Colonic mucosa (tissue), 4 donors: ENCODE measurements at regions not wholly inside any gene's neighbourhood (a gene's known extent, or its start where the extent isn't known, plus 50 kb on each side); places are given as distances from the start of the nearest gene placed in this dataset.
"Not testable (repeated sequence)": the region's sequence is repeated elsewhere in the genome, so short reads cannot be mapped to it uniquely, and the experiment has no call there.

Experiments
- DNase-seq: peaks from one replicate; pipeline ENCODE4 v3.0.0-alpha.2; 2020
- H3K27ac ChIP-seq: fragments of 200-600 bp; one replicate; pipeline ENCODE4 v1.8.0; 2021
- H3K27me3 ChIP-seq: fragments of 200-600 bp; one replicate; pipeline ENCODE4 v1.8.0; 2021
- H3K36me3 ChIP-seq: fragments of 200-600 bp; one replicate; pipeline ENCODE4 v1.8.0; 2021
- H3K4me1 ChIP-seq: fragments of 200-600 bp; one replicate; pipeline ENCODE4 v1.8.0; 2021; ENCODE audit warnings: mild to moderate bottlenecking
- H3K4me3 ChIP-seq: fragments of 200-600 bp; one replicate; pipeline ENCODE4 v1.8.0; 2021
- H3K9ac ChIP-seq, 2 donors: one replicate each; pipeline ENCODE4 v1.7.0; 2013; ENCODE audit warnings: control low read depth in 2 of 2, low read depth in 2 of 2, low read length in 2 of 2
- H3K9me3 ChIP-seq: fragments of 200-600 bp; one replicate; pipeline ENCODE4 v1.8.0; 2021
- CTCF ChIP-seq: fragments of 200-600 bp; IDR thresholded peaks from one replicate; pipeline ENCODE4 v1.8.0; 2022; ENCODE audit warnings: antibody characterized with exemption, mild to moderate bottlenecking
- intact Hi-C: fragments of 100-400 bp; cut with DNase I; formaldehyde crosslinking; loops from one replicate; pipeline ENCODE4 v1.14.1; 2022
- donor health status: healthy.
- donor health status: DM: no; HTN: no; CAD: no.
- donor health status: DM: no; HTN: no; CAD: no.

GRCh38 chr2:53211201-53211774 lies 556.3 kb upstream of the CHAC2 start:
- intact Hi-C loops: no loop called here
- Histone ChIP-seq H3K27ac (no peak overlapping the region), H3K9ac (no peak overlapping the region)

DNA sequence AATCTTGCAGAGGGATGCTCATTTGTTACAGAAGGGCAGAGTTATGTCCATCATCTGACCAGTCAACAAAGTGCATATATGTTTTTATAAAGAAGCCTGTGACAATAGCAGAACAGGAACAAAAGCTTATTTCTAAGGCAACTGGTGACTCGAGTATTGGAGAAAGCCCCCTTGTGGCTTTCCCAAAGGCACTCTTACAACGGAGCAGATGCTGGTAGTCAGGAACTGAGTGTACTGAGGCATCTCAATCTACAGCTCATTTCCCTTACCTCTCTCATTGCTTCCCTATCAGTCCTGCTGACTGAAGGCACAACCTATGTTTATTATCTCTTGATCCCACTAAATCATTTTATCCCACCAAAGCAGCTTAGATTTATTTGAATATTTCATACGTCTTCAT lies 557.1 kb upstream of the CHAC2 start:
- Histone ChIP-seq H3K4me1 (no peaks in the 10 kb centered on the region), H3K36me3 (no peaks in the 10 kb centered on the region), H3K27me3 (no peaks in the 10 kb centered on the region), H3K4me3 (no peak overlapping the region), H3K27ac (no peak overlapping the region), H3K9me3 (no peaks in the 10 kb centered on the region), H3K9ac (no peak overlapping the region)
- intact Hi-C loops: no loop called here
- no peak for DNase-seq
- TF ChIP-seq CTCF: no peak

More at GRCh38 chr2:53211201-53211774, 556.3 kb upstream of the CHAC2 start:
- Histone ChIP-seq H3K27me3 (no peaks in the 10 kb centered on the region), H3K36me3 (no peaks in the 10 kb centered on the region), H3K4me1 (no peaks in the 10 kb centered on the region), H3K9me3 (no peaks in the 10 kb centered on the region), H3K4me3 (no peak overlapping the region)
- TF ChIP-seq CTCF: no peak
- no peak for DNase-seq

DNA sequence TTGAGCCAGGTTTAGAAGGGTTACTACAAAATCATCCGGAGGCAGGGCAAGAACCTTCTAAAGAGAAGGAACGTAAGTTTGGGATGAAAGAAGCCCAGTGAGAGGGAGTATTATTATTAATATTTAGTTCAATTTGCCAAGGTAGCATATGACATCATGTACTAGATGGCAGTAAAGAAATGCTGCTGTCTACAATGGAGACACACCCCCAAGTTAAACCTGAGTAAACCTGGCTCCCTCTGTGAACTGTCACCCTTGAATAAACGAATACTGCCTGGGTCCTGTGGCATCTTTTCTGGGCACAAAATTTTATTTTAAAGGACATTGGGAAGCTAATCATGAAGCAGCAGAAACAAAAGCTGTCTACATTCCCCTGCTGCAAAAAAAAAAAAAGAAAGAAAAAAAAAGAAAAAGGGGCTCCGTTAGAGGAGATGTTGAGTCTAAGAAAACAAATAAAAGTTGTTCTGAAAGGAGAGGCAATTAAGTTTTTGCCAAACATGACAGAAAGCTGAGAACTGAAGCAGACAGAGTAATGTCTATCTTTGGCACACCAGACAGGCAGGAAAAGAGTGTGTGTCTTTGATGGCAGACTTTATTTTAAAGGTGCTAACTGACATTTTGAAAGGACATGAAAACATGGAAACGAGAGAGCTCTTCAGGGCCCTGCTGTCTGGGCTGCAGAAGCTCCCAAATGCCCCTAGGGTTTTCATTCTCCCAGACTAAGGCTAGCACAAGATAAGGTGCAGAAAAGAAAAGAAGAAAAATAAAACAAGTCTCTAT lies 557.7 kb upstream of the CHAC2 start:
- Histone ChIP-seq H3K27me3 (no peaks in the 10 kb centered on the region), H3K4me1 (no peaks in the 10 kb centered on the region), H3K27ac (no peak overlapping the region), H3K4me3 (no peak overlapping the region), H3K36me3 (no peaks in the 10 kb centered on the region), H3K9ac (no peak overlapping the region), H3K9me3 (no peaks in the 10 kb centered on the region)
- TF ChIP-seq CTCF: no peak
- intact Hi-C loops: no loop called here
- DNase-seq: no peak

DNA sequence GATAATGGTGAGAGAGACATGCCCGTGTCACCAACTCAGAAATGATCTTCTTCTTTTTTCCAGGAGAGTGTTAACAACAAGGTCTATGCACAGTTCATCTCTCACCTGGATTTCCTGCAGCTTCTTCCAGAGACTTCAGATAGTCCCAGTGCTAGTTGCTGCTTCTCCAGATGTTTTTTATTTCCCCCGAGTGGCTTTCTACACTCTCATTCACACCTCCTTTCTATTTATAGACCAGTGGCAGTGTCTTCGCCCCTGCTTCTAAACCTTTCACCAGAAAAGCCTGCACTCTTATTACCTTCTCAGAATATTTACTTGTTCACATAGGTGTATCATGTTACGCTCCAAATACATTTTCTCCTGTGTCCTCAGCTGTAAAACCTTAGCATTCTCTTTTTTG lies 558.8 kb upstream of the CHAC2 start:
- Histone ChIP-seq H3K36me3 (no peaks in the 10 kb centered on the region), H3K4me3 (no peak overlapping the region), H3K9me3 (no peaks in the 10 kb centered on the region), H3K4me1 (no peaks in the 10 kb centered on the region), H3K27me3 (no peaks in the 10 kb centered on the region), H3K27ac (no peak overlapping the region), H3K9ac (no peak overlapping the region)
- no peak for DNase-seq
- intact Hi-C loops: no loop called here
- TF ChIP-seq CTCF: no peak

GRCh38 chr2:53206226-53206625 lies 561.4 kb upstream of the CHAC2 start:
- H3K9ac ChIP-seq, H3K4me1 ChIP-seq, H3K4me3 ChIP-seq, H3K9me3 ChIP-seq, intact Hi-C loops, H3K36me3 ChIP-seq, H3K27ac ChIP-seq, DNase-seq, H3K27me3 ChIP-seq: not testable (repeated sequence)

DNA sequence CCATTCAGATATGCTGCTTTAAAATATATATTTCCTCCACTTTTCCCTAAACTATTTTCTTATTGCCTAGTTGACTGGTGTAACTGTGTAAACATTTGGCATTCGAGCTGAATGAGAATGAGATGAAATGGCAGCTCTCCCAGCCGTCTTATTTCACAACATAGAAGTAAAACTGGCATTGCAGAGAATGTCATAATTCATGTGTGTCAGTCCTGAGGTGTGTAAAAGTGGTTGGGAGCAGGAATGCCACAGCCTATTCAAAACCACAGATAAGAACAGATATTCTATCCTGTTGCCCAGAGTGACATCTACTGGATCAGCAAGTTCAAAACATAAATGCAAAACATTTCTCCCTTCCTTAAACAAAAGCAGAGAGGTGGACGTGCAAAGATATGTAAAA lies 565.5 kb upstream of the CHAC2 start:
- Histone ChIP-seq H3K27ac (no peak overlapping the region), H3K4me3 (no peak overlapping the region), H3K4me1 (no peaks in the 10 kb centered on the region), H3K9me3 (no peaks in the 10 kb centered on the region), H3K36me3 (no peaks in the 10 kb centered on the region), H3K9ac (no peak overlapping the region), H3K27me3 (no peaks in the 10 kb centered on the region)
- intact Hi-C loops: no loop called here
- no peak for TF ChIP-seq CTCF
- peak; percentile 24 for DNase-seq
